SK-N-SH treated with all-trans-retinoic acid at 6 μM for 48 hours (cell line): ENCODE measurements at regions not wholly inside any gene's neighbourhood (a gene's known extent, or its start where the extent isn't known, plus 50 kb on each side); places are given as distances from the start of the nearest gene placed in this dataset.
A peak's percentile ranks its signal among the peaks of the same experiment; 100 is the strongest.

Experiments
- ATAC-seq: fragments of 200-7000 bp; cut with Tn5 transposase; 3 replicates; pipeline ENCODE4 v1.9.1; 2020; ENCODE audit warnings: mild to moderate bottlenecking, moderate library complexity
- ARNTL ChIP-seq: fragments of 450-650 bp; formaldehyde crosslinking; IDR thresholded peaks from 2 replicates; pipeline ENCODE4 v1.5.0; 2020; ENCODE audit warnings: low read depth, mild to moderate bottlenecking, moderate library complexity, borderline replicate concordance
- BACH2 ChIP-seq: fragments of 250-450 bp; sonication (Bioruptor Pico); IDR thresholded peaks from 2 replicates; pipeline ENCODE4 v1.9.0; 2021; ENCODE audit warnings: mild to moderate bottlenecking, borderline replicate concordance
- CREB5 ChIP-seq: fragments of 250-450 bp; sonication (Bioruptor Pico); IDR thresholded peaks from 2 replicates; pipeline ENCODE4 v1.5.1; 2020; ENCODE audit warnings: low read depth, mild to moderate bottlenecking, moderate library complexity
- CSDC2 ChIP-seq: fragments of 250-450 bp; sonication (Bioruptor Pico); IDR thresholded peaks from 2 replicates; pipeline ENCODE4 v1.5.0; 2020; ENCODE audit warnings: mild to moderate bottlenecking, moderate library complexity
- ESRRG ChIP-seq: fragments of 250-450 bp; sonication (Bioruptor Pico); IDR thresholded peaks from 2 replicates; pipeline ENCODE4 v1.6.1; 2021; ENCODE audit warnings: mild to moderate bottlenecking
- GLIS3 ChIP-seq: fragments of 250-450 bp; sonication (Bioruptor Pico); IDR thresholded peaks from 2 replicates; pipeline ENCODE4 v1.5.0; 2020; ENCODE audit warnings: mild to moderate bottlenecking, moderate library complexity
- ISL1 ChIP-seq: fragments of 250-450 bp; sonication (Bioruptor Pico); IDR thresholded peaks from 2 replicates; pipeline ENCODE4 v2.1.2; 2022; ENCODE audit warnings: mild to moderate bottlenecking, moderate library complexity
- OSR1 ChIP-seq: fragments of 250-450 bp; sonication (Bioruptor Pico); IDR thresholded peaks from 2 replicates; pipeline ENCODE4 v1.8.0; 2022; ENCODE audit warnings: moderate library complexity, mild to moderate bottlenecking, inconsistent platforms
- POU6F1 ChIP-seq: fragments of 250-450 bp; sonication (Bioruptor Pico); IDR thresholded peaks from 2 replicates; pipeline ENCODE4 v1.8.0; 2021; ENCODE audit warnings: low read depth, mild to moderate bottlenecking, moderate library complexity, borderline replicate concordance
- PPARA ChIP-seq: fragments of 250-450 bp; sonication (Bioruptor Pico); IDR thresholded peaks from 2 replicates; pipeline ENCODE4 v1.5.0; 2020; ENCODE audit warnings: mild to moderate bottlenecking, borderline replicate concordance
- RARB ChIP-seq: fragments of 250-450 bp; sonication (Bioruptor Pico); IDR thresholded peaks from 2 replicates; pipeline ENCODE4 v1.8.0; 2021; ENCODE audit warnings: mild to moderate bottlenecking, moderate library complexity
- SNAI2 ChIP-seq: fragments of 250-450 bp; sonication (Bioruptor Pico); IDR thresholded peaks from 2 replicates; pipeline ENCODE4 v1.5.0; 2020; ENCODE audit warnings: mild to moderate bottlenecking, moderate library complexity
- TCF4 ChIP-seq: fragments of 250-450 bp; sonication (Bioruptor Pico); IDR thresholded peaks from 2 replicates; pipeline ENCODE4 v1.8.0; 2021; ENCODE audit warnings: mild to moderate bottlenecking, moderate library complexity, borderline replicate concordance
- TOX ChIP-seq: fragments of 250-450 bp; sonication (Bioruptor Pico); IDR thresholded peaks from 2 replicates; pipeline ENCODE4 v1.8.0; 2021; ENCODE audit warnings: mild to moderate bottlenecking, moderate library complexity, borderline replicate concordance
- TSHZ2 ChIP-seq: fragments of 250-450 bp; sonication (Bioruptor Pico); IDR thresholded peaks from 2 replicates; pipeline ENCODE4 v1.5.0; 2020; ENCODE audit warnings: mild to moderate bottlenecking, moderate library complexity
- ZC3H10 ChIP-seq: fragments of 250-450 bp; sonication (Bioruptor Pico); IDR thresholded peaks from 2 replicates; pipeline ENCODE4 v1.5.1; 2021; ENCODE audit warnings: mild to moderate bottlenecking, moderate library complexity
- ZFP3 ChIP-seq: fragments of 250-450 bp; sonication (Bioruptor Pico); IDR thresholded peaks from 2 replicates; pipeline ENCODE4 v1.5.0; 2020; ENCODE audit warnings: mild to moderate bottlenecking, moderate library complexity
- ZFP30 ChIP-seq: fragments of 450-650 bp; formaldehyde crosslinking; IDR thresholded peaks from 2 replicates; pipeline ENCODE4 v1.5.0; 2022; ENCODE audit warnings: mild to moderate bottlenecking, moderate library complexity
- ZNF565 ChIP-seq: fragments of 450-650 bp; formaldehyde crosslinking; conservative IDR thresholded peaks from 2 replicates; pipeline ENCODE4 v1.5.0; 2020; ENCODE audit warnings: low read depth, mild to moderate bottlenecking, moderate library complexity
- ZNF70 ChIP-seq: fragments of 450-650 bp; formaldehyde crosslinking; IDR thresholded peaks from 2 replicates; pipeline ENCODE4 v1.5.0; 2020; ENCODE audit warnings: mild to moderate bottlenecking, moderate library complexity
- ZNF8 ChIP-seq: fragments of 450-650 bp; formaldehyde crosslinking; IDR thresholded peaks from 2 replicates; pipeline ENCODE4 v1.5.0; 2020; ENCODE audit warnings: mild to moderate bottlenecking, moderate library complexity
- TF ChIP-seq, protein P1 (sequence below): fragments of 250-450 bp; sonication (Bioruptor Pico); IDR thresholded peaks from 2 replicates; pipeline ENCODE4 v1.5.1; 2021; ENCODE audit warnings: mild to moderate bottlenecking, moderate library complexity

GRCh38 chr9:99750526-99750925 lies 71.2 kb upstream of the NR4A3 start:
- TF ChIP-seq SNAI2 (no peak), PPARA (no peak), ZFP3 (no peak), ZNF8 (CRISPR knock-in tag) (no peak), CREB5 (CRISPR knock-in tag) (no peak), TOX (CRISPR knock-in tag) (no peak), ZFP30 (CRISPR knock-in tag) (no peak), OSR1 (CRISPR knock-in tag) (no peak), GLIS3 (no peak), BACH2 (no peak), POU6F1 (CRISPR knock-in tag) (no peak), ESRRG (CRISPR knock-in tag) (no peak), RARB (CRISPR knock-in tag) (no peak), ZNF565 (no peak), ZNF70 (CRISPR knock-in tag) (no peak), ARNTL (CRISPR knock-in tag) (no peak), TSHZ2 (no peak), TCF4 (CRISPR knock-in tag) (no peak), ISL1 (CRISPR knock-in tag) (no peak)
- TF ChIP-seq, protein P1, sequence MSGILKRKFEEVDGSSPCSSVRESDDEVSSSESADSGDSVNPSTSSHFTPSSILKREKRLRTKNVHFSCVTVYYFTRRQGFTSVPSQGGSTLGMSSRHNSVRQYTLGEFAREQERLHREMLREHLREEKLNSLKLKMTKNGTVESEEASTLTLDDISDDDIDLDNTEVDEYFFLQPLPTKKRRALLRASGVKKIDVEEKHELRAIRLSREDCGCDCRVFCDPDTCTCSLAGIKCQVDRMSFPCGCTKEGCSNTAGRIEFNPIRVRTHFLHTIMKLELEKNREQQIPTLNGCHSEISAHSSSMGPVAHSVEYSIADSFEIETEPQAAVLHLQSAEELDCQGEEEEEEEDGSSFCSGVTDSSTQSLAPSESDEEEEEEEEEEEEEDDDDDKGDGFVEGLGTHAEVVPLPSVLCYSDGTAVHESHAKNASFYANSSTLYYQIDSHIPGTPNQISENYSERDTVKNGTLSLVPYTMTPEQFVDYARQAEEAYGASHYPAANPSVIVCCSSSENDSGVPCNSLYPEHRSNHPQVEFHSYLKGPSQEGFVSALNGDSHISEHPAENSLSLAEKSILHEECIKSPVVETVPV = no peak
- ATAC-seq = no peak

DNA sequence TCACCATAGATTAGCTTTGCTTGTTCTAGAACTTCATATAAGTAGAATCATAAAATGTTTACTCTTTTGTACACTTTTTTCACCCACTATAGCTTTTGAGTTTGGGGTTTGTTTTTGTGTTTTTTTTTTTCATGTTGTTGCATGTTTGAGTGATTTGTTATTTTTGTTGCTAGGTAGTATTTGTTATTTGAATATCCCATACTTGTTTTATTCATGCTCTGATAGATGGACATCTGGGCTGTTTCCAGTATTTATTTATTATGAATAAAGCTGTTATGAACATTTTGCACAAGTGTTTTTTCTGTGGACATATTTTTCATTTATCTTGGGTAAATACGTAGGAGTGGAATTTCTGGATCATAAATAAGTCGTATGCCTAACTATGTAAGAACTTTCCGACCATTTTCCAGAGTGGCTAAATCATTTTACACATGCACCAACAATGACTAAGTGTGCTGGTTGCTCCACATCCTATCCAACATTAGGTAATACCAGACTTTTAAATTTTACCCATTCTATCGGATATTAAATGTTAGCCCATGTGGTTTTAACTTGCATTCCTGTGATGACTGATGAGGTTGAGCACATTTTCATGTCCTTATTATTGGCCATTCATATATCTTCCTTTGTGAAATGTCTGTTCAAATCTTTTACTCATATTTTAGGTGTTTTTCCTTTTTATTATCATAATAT lies 69.1 kb upstream of the NR4A3 start:
- ATAC-seq = peak; percentile 90
- 0 out of 2 replicates have a peak, but pooled peaks have one; percentile 19 for TF ChIP-seq ISL1 (CRISPR knock-in tag)
- TF ChIP-seq ZC3H10 (CRISPR knock-in tag) = peak; percentile 10; the same call in 1 of the 2 replicates
- no peak for TF ChIP-seq RARB (CRISPR knock-in tag)

DNA sequence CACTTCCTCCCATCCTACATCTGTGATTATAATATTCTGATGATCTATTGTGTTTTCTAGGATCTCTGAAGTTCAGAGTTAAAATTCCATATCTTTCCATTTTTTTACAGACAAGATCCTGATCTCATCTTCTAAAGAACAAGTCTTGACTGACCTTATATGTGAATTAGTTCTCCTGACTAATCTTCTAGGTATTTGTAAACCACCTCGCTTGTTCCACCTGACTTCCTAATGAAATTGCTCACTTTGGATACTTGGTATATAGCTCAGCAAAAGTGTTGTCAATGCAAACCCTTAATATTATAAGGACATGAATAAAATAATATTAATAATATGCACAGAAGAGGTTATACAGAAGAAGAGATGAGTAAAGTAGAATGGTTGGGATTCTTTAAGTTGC lies 68.2 kb upstream of the NR4A3 start:
- no peak for ATAC-seq
- TF ChIP-seq TOX (CRISPR knock-in tag) = no peak
- no peak for TF ChIP-seq TSHZ2
- TF ChIP-seq BACH2 = no peak
- TF ChIP-seq CSDC2 (CRISPR knock-in tag) = no peak
